ENCODE measurements at regions not wholly inside any gene's neighbourhood (a gene's known extent, or its start where the extent isn't known, plus 50 kb on each side); places are given as distances from the start of the nearest gene placed in this dataset.

GRCh38 chr20:10958279-10958678 lies 284.5 kb upstream of the JAG1 start:
- Histone ChIP-seq H4K20me1 (ENCODE audit: insufficient read depth, low read length) (no peaks in the 10 kb centered on the region), H3K36me3 (replicated peaks; ENCODE audit: insufficient read depth, low read length) (no peaks in the 10 kb centered on the region), H3K4me3 (ENCODE audit: low read length) (no peak overlapping the region), H3K9me3 (replicated peaks; ENCODE audit: insufficient read depth, low read length) (no peaks in the 10 kb centered on the region), H3K27ac (ENCODE audit: low read length) (no peak overlapping the region), H2AFZ (ENCODE audit: low read length) (no peak overlapping the region), H3K4me2 (ENCODE audit: low read depth, low read length) (no peak overlapping the region), H3K9ac (ENCODE audit: low read length) (no peak overlapping the region), H3F3A (ENCODE audit: insufficient read depth, low read length) (no peaks in the 10 kb centered on the region), H3K27me3 (replicated peaks; ENCODE audit: insufficient read depth, low read length) (no peaks in the 10 kb centered on the region), H3K9me2 (replicated peaks; ENCODE audit: insufficient read depth, low read length) (no peaks in the 10 kb centered on the region), H3K4me1 (ENCODE audit: low read length) (no peaks in the 10 kb centered on the region), H3K79me2 (ENCODE audit: low read length) (no peaks in the 10 kb centered on the region)
- TF ChIP-seq EZH2 (optimal IDR thresholded peaks at IDR 0.05; ENCODE audit: low read depth, low read length) (no peak), EZH2phosphoT487 (IDR thresholded peaks at IDR 0.05; ENCODE audit: low read length) (no peak)
- TF ChIP-seq, protein P1, sequence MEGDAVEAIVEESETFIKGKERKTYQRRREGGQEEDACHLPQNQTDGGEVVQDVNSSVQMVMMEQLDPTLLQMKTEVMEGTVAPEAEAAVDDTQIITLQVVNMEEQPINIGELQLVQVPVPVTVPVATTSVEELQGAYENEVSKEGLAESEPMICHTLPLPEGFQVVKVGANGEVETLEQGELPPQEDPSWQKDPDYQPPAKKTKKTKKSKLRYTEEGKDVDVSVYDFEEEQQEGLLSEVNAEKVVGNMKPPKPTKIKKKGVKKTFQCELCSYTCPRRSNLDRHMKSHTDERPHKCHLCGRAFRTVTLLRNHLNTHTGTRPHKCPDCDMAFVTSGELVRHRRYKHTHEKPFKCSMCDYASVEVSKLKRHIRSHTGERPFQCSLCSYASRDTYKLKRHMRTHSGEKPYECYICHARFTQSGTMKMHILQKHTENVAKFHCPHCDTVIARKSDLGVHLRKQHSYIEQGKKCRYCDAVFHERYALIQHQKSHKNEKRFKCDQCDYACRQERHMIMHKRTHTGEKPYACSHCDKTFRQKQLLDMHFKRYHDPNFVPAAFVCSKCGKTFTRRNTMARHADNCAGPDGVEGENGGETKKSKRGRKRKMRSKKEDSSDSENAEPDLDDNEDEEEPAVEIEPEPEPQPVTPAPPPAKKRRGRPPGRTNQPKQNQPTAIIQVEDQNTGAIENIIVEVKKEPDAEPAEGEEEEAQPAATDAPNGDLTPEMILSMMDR (IDR thresholded peaks at IDR 0.05; ENCODE audit: low read length) = no peak
- no peak for DNase-seq

DNA sequence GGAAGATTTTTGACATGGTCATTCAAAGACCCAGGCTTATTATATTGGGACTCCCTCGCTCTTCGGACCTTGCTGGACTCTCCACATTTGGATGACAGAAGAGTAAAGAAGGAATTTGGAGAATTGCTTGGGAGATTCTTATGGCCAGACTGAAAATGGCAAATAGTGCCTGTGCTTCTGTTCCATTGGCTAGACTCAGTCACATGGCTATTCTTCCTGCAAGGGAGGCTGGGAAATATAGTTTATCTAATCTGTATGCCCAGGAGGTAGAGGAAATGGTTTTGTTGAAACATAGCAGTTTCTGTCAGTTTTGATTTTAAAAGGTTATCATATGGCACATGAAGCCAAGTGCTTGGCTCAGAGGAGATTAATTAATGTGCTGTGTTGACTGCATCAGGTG lies 286.6 kb upstream of the JAG1 start:
- H3K27me3 ChIP-seq (replicated peaks; ENCODE audit: insufficient read depth, low read length) = no peaks in the 10 kb centered on the region
- TF ChIP-seq EZH2 (optimal IDR thresholded peaks at IDR 0.05; ENCODE audit: low read depth, low read length) = no peak
- TF ChIP-seq EZH2phosphoT487 (IDR thresholded peaks at IDR 0.05; ENCODE audit: low read length) = no peak
- TF ChIP-seq, protein P1 (IDR thresholded peaks at IDR 0.05; ENCODE audit: low read length) = no peak

GRCh38 chr20:10961651-10962288 lies 288.0 kb upstream of the JAG1 start:
- no peaks in the 10 kb centered on the region for H3K27me3 ChIP-seq (replicated peaks; ENCODE audit: insufficient read depth, low read length)
- no peak overlapping the region for H3K9ac ChIP-seq (ENCODE audit: low read length)
- H3K9me3 ChIP-seq (replicated peaks; ENCODE audit: insufficient read depth, low read length) = no peaks in the 10 kb centered on the region
- TF ChIP-seq EZH2phosphoT487 (IDR thresholded peaks at IDR 0.05; ENCODE audit: low read length) (no peak), EZH2 (optimal IDR thresholded peaks at IDR 0.05; ENCODE audit: low read depth, low read length) (no peak)
- TF ChIP-seq, protein P1 (IDR thresholded peaks at IDR 0.05; ENCODE audit: low read length) = no peak
- H2AFZ ChIP-seq (ENCODE audit: low read length) = no peak overlapping the region
- H3F3A ChIP-seq (ENCODE audit: insufficient read depth, low read length) = no peaks in the 10 kb centered on the region
- no peak overlapping the region for H3K27ac ChIP-seq (ENCODE audit: low read length)
- no peaks in the 10 kb centered on the region for H4K20me1 ChIP-seq (ENCODE audit: insufficient read depth, low read length)
- no peaks in the 10 kb centered on the region for H3K4me1 ChIP-seq (ENCODE audit: low read length)
- H3K36me3 ChIP-seq (replicated peaks; ENCODE audit: insufficient read depth, low read length) = no peaks in the 10 kb centered on the region
- no peak overlapping the region for H3K4me2 ChIP-seq (ENCODE audit: low read depth, low read length)
- no peak overlapping the region for H3K4me3 ChIP-seq (ENCODE audit: low read length)
- DNase-seq = no peak
- no peaks in the 10 kb centered on the region for H3K79me2 ChIP-seq (ENCODE audit: low read length)
- no peaks in the 10 kb centered on the region for H3K9me2 ChIP-seq (replicated peaks; ENCODE audit: insufficient read depth, low read length)

More for the DNA sequence above, 286.6 kb upstream of the JAG1 start:
- Histone ChIP-seq H3K27ac (ENCODE audit: low read length) (no peak overlapping the region), H2AFZ (ENCODE audit: low read length) (no peak overlapping the region), H3K4me3 (ENCODE audit: low read length) (no peak overlapping the region), H3K4me1 (ENCODE audit: low read length) (no peaks in the 10 kb centered on the region), H3K9me2 (replicated peaks; ENCODE audit: insufficient read depth, low read length) (no peaks in the 10 kb centered on the region), H4K20me1 (ENCODE audit: insufficient read depth, low read length) (no peaks in the 10 kb centered on the region), H3K4me2 (ENCODE audit: low read depth, low read length) (no peak overlapping the region), H3F3A (ENCODE audit: insufficient read depth, low read length) (no peaks in the 10 kb centered on the region), H3K79me2 (ENCODE audit: low read length) (no peaks in the 10 kb centered on the region), H3K9ac (ENCODE audit: low read length) (no peak overlapping the region), H3K9me3 (replicated peaks; ENCODE audit: insufficient read depth, low read length) (no peaks in the 10 kb centered on the region), H3K36me3 (replicated peaks; ENCODE audit: insufficient read depth, low read length) (no peaks in the 10 kb centered on the region)
- no peak for DNase-seq
